SK-N-SH treated with all-trans-retinoic acid at 6 μM for 48 hours (cell line): ENCODE measurements at regions not wholly inside any gene's neighbourhood (a gene's known extent, or its start where the extent isn't known, plus 50 kb on each side); places are given as distances from the start of the nearest gene placed in this dataset.

Experiments
- ATAC-seq: fragments of 200-7000 bp; cut with Tn5 transposase; 3 replicates; pipeline ENCODE4 v1.9.1; 2020; ENCODE audit warnings: mild to moderate bottlenecking, moderate library complexity
- ARNTL ChIP-seq: fragments of 450-650 bp; formaldehyde crosslinking; IDR thresholded peaks from 2 replicates; pipeline ENCODE4 v1.5.0; 2020; ENCODE audit warnings: low read depth, mild to moderate bottlenecking, moderate library complexity, borderline replicate concordance
- BACH2 ChIP-seq: fragments of 250-450 bp; sonication (Bioruptor Pico); IDR thresholded peaks from 2 replicates; pipeline ENCODE4 v1.9.0; 2021; ENCODE audit warnings: mild to moderate bottlenecking, borderline replicate concordance
- CREB5 ChIP-seq: fragments of 250-450 bp; sonication (Bioruptor Pico); IDR thresholded peaks from 2 replicates; pipeline ENCODE4 v1.5.1; 2020; ENCODE audit warnings: low read depth, mild to moderate bottlenecking, moderate library complexity
- CSDC2 ChIP-seq: fragments of 250-450 bp; sonication (Bioruptor Pico); IDR thresholded peaks from 2 replicates; pipeline ENCODE4 v1.5.0; 2020; ENCODE audit warnings: mild to moderate bottlenecking, moderate library complexity
- ESRRG ChIP-seq: fragments of 250-450 bp; sonication (Bioruptor Pico); IDR thresholded peaks from 2 replicates; pipeline ENCODE4 v1.6.1; 2021; ENCODE audit warnings: mild to moderate bottlenecking
- ISL1 ChIP-seq: fragments of 250-450 bp; sonication (Bioruptor Pico); IDR thresholded peaks from 2 replicates; pipeline ENCODE4 v2.1.2; 2022; ENCODE audit warnings: mild to moderate bottlenecking, moderate library complexity
- OSR1 ChIP-seq: fragments of 250-450 bp; sonication (Bioruptor Pico); IDR thresholded peaks from 2 replicates; pipeline ENCODE4 v1.8.0; 2022; ENCODE audit warnings: moderate library complexity, mild to moderate bottlenecking, inconsistent platforms
- POU6F1 ChIP-seq: fragments of 250-450 bp; sonication (Bioruptor Pico); IDR thresholded peaks from 2 replicates; pipeline ENCODE4 v1.8.0; 2021; ENCODE audit warnings: low read depth, mild to moderate bottlenecking, moderate library complexity, borderline replicate concordance
- PPARA ChIP-seq: fragments of 250-450 bp; sonication (Bioruptor Pico); IDR thresholded peaks from 2 replicates; pipeline ENCODE4 v1.5.0; 2020; ENCODE audit warnings: mild to moderate bottlenecking, borderline replicate concordance
- SNAI2 ChIP-seq: fragments of 250-450 bp; sonication (Bioruptor Pico); IDR thresholded peaks from 2 replicates; pipeline ENCODE4 v1.5.0; 2020; ENCODE audit warnings: mild to moderate bottlenecking, moderate library complexity
- TCF4 ChIP-seq: fragments of 250-450 bp; sonication (Bioruptor Pico); IDR thresholded peaks from 2 replicates; pipeline ENCODE4 v1.8.0; 2021; ENCODE audit warnings: mild to moderate bottlenecking, moderate library complexity, borderline replicate concordance
- ZC3H10 ChIP-seq: fragments of 250-450 bp; sonication (Bioruptor Pico); IDR thresholded peaks from 2 replicates; pipeline ENCODE4 v1.5.1; 2021; ENCODE audit warnings: mild to moderate bottlenecking, moderate library complexity
- ZFP3 ChIP-seq: fragments of 250-450 bp; sonication (Bioruptor Pico); IDR thresholded peaks from 2 replicates; pipeline ENCODE4 v1.5.0; 2020; ENCODE audit warnings: mild to moderate bottlenecking, moderate library complexity
- ZFP30 ChIP-seq: fragments of 450-650 bp; formaldehyde crosslinking; IDR thresholded peaks from 2 replicates; pipeline ENCODE4 v1.5.0; 2022; ENCODE audit warnings: mild to moderate bottlenecking, moderate library complexity
- ZNF565 ChIP-seq: fragments of 450-650 bp; formaldehyde crosslinking; conservative IDR thresholded peaks from 2 replicates; pipeline ENCODE4 v1.5.0; 2020; ENCODE audit warnings: low read depth, mild to moderate bottlenecking, moderate library complexity
- ZNF70 ChIP-seq: fragments of 450-650 bp; formaldehyde crosslinking; IDR thresholded peaks from 2 replicates; pipeline ENCODE4 v1.5.0; 2020; ENCODE audit warnings: mild to moderate bottlenecking, moderate library complexity
- ZNF8 ChIP-seq: fragments of 450-650 bp; formaldehyde crosslinking; IDR thresholded peaks from 2 replicates; pipeline ENCODE4 v1.5.0; 2020; ENCODE audit warnings: mild to moderate bottlenecking, moderate library complexity
- TF ChIP-seq, protein P1 (sequence below): fragments of 250-450 bp; sonication (Bioruptor Pico); IDR thresholded peaks from 2 replicates; pipeline ENCODE4 v1.8.0; 2020; ENCODE audit warnings: mild to moderate bottlenecking, moderate library complexity, borderline replicate concordance
- TF ChIP-seq, protein P2 (sequence below): fragments of 250-450 bp; sonication (Bioruptor Pico); IDR thresholded peaks from 2 replicates; pipeline ENCODE4 v1.5.1; 2021; ENCODE audit warnings: mild to moderate bottlenecking, moderate library complexity
- TF ChIP-seq, protein P3 (sequence below): fragments of 250-450 bp; sonication (Bioruptor Pico); IDR thresholded peaks from 2 replicates; pipeline ENCODE4 v1.5.0; 2020; ENCODE audit warnings: mild to moderate bottlenecking, moderate library complexity

- no peak for ATAC-seq
- TF ChIP-seq, protein P1, sequence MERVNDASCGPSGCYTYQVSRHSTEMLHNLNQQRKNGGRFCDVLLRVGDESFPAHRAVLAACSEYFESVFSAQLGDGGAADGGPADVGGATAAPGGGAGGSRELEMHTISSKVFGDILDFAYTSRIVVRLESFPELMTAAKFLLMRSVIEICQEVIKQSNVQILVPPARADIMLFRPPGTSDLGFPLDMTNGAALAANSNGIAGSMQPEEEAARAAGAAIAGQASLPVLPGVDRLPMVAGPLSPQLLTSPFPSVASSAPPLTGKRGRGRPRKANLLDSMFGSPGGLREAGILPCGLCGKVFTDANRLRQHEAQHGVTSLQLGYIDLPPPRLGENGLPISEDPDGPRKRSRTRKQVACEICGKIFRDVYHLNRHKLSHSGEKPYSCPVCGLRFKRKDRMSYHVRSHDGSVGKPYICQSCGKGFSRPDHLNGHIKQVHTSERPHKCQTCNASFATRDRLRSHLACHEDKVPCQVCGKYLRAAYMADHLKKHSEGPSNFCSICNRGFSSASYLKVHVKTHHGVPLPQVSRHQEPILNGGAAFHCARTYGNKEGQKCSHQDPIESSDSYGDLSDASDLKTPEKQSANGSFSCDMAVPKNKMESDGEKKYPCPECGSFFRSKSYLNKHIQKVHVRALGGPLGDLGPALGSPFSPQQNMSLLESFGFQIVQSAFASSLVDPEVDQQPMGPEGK (CRISPR knock-in tag): no peak
- no peak for TF ChIP-seq ZFP3
- no peak for TF ChIP-seq BACH2 (CRISPR knock-in tag)
- TF ChIP-seq OSR1: no peak
- no peak for TF ChIP-seq ESRRG (CRISPR knock-in tag)
- no peak for TF ChIP-seq ZNF565 (CRISPR knock-in tag)
- TF ChIP-seq, protein P2, sequence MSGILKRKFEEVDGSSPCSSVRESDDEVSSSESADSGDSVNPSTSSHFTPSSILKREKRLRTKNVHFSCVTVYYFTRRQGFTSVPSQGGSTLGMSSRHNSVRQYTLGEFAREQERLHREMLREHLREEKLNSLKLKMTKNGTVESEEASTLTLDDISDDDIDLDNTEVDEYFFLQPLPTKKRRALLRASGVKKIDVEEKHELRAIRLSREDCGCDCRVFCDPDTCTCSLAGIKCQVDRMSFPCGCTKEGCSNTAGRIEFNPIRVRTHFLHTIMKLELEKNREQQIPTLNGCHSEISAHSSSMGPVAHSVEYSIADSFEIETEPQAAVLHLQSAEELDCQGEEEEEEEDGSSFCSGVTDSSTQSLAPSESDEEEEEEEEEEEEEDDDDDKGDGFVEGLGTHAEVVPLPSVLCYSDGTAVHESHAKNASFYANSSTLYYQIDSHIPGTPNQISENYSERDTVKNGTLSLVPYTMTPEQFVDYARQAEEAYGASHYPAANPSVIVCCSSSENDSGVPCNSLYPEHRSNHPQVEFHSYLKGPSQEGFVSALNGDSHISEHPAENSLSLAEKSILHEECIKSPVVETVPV: no peak
- no peak for TF ChIP-seq ARNTL
- TF ChIP-seq ZC3H10: no peak
- no peak for TF ChIP-seq ISL1 (CRISPR knock-in tag)
- TF ChIP-seq CREB5 (CRISPR knock-in tag): no peak
- no peak for TF ChIP-seq PPARA (CRISPR knock-in tag)
- no peak for TF ChIP-seq CSDC2 (CRISPR knock-in tag)
- TF ChIP-seq, all 23 proteins: peak for 0
Observed at GRCh38 chr7:68158686-68159295, 1162.2 kb downstream of the TYW1 start.

DNA sequence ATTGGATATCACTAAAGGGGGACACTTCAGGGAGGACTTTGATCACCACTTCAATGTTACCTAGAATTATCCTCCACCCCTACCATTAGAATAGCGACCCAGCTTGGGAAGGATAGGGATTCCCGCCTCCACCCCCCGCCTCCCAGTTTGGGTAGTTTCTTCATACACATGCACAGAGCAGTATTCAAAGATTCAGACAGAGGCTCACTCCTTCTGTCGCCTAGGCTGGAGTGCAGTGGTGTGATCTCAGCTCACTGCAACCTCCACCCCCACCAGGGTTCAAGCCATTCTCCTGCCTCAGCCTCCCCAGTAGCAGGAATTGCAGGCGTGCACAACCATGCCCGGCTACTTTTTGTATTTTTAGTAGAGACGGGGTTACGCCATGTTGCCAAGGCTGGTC lies 1166.1 kb downstream of the TYW1 start:
- TF ChIP-seq ESRRG (CRISPR knock-in tag): no peak
- no peak for ATAC-seq

GRCh38 chr7:68166525-68166924 lies 1169.9 kb downstream of the TYW1 start:
- peak; percentile 68; the same call in 1 of the 2 replicates for TF ChIP-seq BACH2 (CRISPR knock-in tag)
- TF ChIP-seq ZNF8 (CRISPR knock-in tag): peak; percentile 86
- TF ChIP-seq TCF4 (CRISPR knock-in tag): peak; percentile 98
- no peak for TF ChIP-seq ARNTL
- TF ChIP-seq, protein P3, sequence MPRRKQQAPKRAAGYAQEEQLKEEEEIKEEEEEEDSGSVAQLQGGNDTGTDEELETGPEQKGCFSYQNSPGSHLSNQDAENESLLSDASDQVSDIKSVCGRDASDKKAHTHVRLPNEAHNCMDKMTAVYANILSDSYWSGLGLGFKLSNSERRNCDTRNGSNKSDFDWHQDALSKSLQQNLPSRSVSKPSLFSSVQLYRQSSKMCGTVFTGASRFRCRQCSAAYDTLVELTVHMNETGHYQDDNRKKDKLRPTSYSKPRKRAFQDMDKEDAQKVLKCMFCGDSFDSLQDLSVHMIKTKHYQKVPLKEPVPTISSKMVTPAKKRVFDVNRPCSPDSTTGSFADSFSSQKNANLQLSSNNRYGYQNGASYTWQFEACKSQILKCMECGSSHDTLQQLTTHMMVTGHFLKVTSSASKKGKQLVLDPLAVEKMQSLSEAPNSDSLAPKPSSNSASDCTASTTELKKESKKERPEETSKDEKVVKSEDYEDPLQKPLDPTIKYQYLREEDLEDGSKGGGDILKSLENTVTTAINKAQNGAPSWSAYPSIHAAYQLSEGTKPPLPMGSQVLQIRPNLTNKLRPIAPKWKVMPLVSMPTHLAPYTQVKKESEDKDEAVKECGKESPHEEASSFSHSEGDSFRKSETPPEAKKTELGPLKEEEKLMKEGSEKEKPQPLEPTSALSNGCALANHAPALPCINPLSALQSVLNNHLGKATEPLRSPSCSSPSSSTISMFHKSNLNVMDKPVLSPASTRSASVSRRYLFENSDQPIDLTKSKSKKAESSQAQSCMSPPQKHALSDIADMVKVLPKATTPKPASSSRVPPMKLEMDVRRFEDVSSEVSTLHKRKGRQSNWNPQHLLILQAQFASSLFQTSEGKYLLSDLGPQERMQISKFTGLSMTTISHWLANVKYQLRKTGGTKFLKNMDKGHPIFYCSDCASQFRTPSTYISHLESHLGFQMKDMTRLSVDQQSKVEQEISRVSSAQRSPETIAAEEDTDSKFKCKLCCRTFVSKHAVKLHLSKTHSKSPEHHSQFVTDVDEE (CRISPR knock-in tag): peak; percentile 95
- no peak for TF ChIP-seq ZFP30 (CRISPR knock-in tag)
- no peak for TF ChIP-seq SNAI2 (CRISPR knock-in tag)
- 0 out of 2 replicates have a peak, but pooled peaks have one; percentile 18 for TF ChIP-seq ZNF565 (CRISPR knock-in tag)
- TF ChIP-seq ESRRG (CRISPR knock-in tag): peak; percentile 62; the same call in 1 of the 2 replicates
- TF ChIP-seq OSR1: no peak
- peak; percentile 70; the same call in 1 of the 2 replicates for TF ChIP-seq PPARA (CRISPR knock-in tag)
- peak; percentile 56 for TF ChIP-seq ISL1 (CRISPR knock-in tag)
- TF ChIP-seq CREB5 (CRISPR knock-in tag): peak; percentile 37; the same call in 1 of the 2 replicates
- TF ChIP-seq POU6F1 (CRISPR knock-in tag): no peak
- TF ChIP-seq ZNF70: peak; percentile 71
- TF ChIP-seq, all 23 proteins: peak for 10
- peak; percentile 34; the same call in 1 of the 3 replicates for ATAC-seq
